ENCODE measurements at regions not wholly inside any gene's neighbourhood (a gene's known extent, or its start where the extent isn't known, plus 50 kb on each side); places are given as distances from the start of the nearest gene placed in this dataset.

DNA sequence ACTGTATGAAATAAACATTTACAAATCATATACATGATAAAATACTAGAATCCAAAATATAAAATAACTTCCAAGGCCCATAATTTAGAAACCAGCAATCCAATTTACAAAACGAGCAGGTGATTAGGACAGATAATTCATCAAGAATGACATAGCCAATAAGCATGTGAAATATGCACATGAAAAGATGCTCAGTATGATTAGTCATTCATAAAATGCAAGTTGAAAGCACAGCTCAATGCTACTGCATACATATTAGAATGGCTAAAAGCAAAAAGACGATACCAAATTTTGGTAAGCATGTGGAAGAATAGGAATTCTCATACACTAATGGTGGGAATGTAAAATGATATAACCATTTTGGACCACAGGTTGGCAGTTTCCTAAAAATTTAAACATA, 837.2 kb upstream of the MIR17HG start:
- Mint-ChIP-seq H3K36me3 (ENCODE audit: low read depth) (no peaks in the 10 kb centered on the region), H3K4me1 (no peaks in the 10 kb centered on the region), H3K9me3 (no peaks in the 10 kb centered on the region), H3K27ac (no peak overlapping the region), H3K27me3 (ENCODE audit: insufficient read depth, low read depth, poor library complexity) (no peaks in the 10 kb centered on the region), H3K4me3 (no peak overlapping the region)
- no peaks in the 10 kb centered on the region for H3K79me2 ChIP-seq (replicated peaks; ENCODE audit: insufficient read depth)
- no peaks in the 10 kb centered on the region for H4K20me1 ChIP-seq (replicated peaks; ENCODE audit: insufficient read depth)
- H3K9me2 ChIP-seq (ENCODE audit: insufficient read depth), result no peaks in the 10 kb centered on the region
- no peak for TF ChIP-seq ZNF114 (CRISPR knock-in tag; IDR thresholded peaks at IDR 0.05)
- TF ChIP-seq CREB1 (CRISPR knock-in tag; IDR thresholded peaks at IDR 0.05; ENCODE audit: low read depth), result no peak
- TF ChIP-seq EZH2phosphoT487 (IDR thresholded peaks at IDR 0.05; ENCODE audit: unreplicated experiment), result no peak
- TF ChIP-seq REST (IDR thresholded peaks at IDR 0.05; ENCODE audit: unreplicated experiment), result no peak
- no peak for TF ChIP-seq POLR2AphosphoS5 (IDR thresholded peaks at IDR 0.05; ENCODE audit: low read depth)
- no peak for TF ChIP-seq JUNB (IDR thresholded peaks at IDR 0.05; ENCODE audit: unreplicated experiment)
- TF ChIP-seq STAT1 (IDR thresholded peaks at IDR 0.05; ENCODE audit: unreplicated experiment), result no peak
- TF ChIP-seq, protein P1, sequence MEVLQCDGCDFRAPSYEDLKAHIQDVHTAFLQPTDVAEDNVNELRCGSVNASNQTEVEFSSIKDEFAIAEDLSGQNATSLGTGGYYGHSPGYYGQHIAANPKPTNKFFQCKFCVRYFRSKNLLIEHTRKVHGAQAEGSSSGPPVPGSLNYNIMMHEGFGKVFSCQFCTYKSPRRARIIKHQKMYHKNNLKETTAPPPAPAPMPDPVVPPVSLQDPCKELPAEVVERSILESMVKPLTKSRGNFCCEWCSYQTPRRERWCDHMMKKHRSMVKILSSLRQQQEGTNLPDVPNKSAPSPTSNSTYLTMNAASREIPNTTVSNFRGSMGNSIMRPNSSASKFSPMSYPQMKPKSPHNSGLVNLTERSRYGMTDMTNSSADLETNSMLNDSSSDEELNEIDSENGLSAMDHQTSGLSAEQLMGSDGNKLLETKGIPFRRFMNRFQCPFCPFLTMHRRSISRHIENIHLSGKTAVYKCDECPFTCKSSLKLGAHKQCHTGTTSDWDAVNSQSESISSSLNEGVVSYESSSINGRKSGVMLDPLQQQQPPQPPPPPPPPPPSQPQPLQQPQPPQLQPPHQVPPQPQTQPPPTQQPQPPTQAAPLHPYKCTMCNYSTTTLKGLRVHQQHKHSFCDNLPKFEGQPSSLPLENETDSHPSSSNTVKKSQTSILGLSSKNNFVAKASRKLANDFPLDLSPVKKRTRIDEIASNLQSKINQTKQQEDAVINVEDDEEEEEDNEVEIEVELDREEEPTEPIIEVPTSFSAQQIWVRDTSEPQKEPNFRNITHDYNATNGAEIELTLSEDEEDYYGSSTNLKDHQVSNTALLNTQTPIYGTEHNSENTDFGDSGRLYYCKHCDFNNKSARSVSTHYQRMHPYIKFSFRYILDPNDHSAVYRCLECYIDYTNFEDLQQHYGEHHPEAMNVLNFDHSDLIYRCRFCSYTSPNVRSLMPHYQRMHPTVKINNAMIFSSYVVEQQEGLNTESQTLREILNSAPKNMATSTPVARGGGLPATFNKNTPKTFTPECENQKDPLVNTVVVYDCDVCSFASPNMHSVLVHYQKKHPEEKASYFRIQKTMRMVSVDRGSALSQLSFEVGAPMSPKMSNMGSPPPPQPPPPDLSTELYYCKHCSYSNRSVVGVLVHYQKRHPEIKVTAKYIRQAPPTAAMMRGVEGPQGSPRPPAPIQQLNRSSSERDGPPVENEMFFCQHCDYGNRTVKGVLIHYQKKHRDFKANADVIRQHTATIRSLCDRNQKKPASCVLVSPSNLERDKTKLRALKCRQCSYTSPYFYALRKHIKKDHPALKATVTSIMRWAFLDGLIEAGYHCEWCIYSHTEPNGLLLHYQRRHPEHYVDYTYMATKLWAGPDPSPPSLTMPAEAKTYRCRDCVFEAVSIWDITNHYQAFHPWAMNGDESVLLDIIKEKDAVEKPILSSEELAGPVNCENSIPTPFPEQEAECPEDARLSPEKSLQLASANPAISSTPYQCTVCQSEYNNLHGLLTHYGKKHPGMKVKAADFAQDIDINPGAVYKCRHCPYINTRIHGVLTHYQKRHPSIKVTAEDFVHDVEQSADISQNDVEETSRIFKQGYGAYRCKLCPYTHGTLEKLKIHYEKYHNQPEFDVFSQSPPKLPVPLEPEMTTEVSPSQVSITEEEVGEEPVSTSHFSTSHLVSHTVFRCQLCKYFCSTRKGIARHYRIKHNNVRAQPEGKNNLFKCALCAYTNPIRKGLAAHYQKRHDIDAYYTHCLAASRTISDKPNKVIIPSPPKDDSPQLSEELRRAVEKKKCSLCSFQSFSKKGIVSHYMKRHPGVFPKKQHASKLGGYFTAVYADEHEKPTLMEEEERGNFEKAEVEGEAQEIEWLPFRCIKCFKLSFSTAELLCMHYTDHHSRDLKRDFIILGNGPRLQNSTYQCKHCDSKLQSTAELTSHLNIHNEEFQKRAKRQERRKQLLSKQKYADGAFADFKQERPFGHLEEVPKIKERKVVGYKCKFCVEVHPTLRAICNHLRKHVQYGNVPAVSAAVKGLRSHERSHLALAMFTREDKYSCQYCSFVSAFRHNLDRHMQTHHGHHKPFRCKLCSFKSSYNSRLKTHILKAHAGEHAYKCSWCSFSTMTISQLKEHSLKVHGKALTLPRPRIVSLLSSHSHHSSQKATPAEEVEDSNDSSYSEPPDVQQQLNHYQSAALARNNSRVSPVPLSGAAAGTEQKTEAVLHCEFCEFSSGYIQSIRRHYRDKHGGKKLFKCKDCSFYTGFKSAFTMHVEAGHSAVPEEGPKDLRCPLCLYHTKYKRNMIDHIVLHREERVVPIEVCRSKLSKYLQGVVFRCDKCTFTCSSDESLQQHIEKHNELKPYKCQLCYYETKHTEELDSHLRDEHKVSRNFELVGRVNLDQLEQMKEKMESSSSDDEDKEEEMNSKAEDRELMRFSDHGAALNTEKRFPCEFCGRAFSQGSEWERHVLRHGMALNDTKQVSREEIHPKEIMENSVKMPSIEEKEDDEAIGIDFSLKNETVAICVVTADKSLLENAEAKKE (CRISPR knock-in tag; IDR thresholded peaks at IDR 0.05), result no peak
- no peak for TF ChIP-seq NANOG (IDR thresholded peaks at IDR 0.05; ENCODE audit: borderline replicate concordance)
- TF ChIP-seq, protein P2, sequence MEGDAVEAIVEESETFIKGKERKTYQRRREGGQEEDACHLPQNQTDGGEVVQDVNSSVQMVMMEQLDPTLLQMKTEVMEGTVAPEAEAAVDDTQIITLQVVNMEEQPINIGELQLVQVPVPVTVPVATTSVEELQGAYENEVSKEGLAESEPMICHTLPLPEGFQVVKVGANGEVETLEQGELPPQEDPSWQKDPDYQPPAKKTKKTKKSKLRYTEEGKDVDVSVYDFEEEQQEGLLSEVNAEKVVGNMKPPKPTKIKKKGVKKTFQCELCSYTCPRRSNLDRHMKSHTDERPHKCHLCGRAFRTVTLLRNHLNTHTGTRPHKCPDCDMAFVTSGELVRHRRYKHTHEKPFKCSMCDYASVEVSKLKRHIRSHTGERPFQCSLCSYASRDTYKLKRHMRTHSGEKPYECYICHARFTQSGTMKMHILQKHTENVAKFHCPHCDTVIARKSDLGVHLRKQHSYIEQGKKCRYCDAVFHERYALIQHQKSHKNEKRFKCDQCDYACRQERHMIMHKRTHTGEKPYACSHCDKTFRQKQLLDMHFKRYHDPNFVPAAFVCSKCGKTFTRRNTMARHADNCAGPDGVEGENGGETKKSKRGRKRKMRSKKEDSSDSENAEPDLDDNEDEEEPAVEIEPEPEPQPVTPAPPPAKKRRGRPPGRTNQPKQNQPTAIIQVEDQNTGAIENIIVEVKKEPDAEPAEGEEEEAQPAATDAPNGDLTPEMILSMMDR (conservative IDR thresholded peaks at IDR 0.05; ENCODE audit: low read depth in 2 of 2), result no peak
- TF ChIP-seq, protein P3, sequence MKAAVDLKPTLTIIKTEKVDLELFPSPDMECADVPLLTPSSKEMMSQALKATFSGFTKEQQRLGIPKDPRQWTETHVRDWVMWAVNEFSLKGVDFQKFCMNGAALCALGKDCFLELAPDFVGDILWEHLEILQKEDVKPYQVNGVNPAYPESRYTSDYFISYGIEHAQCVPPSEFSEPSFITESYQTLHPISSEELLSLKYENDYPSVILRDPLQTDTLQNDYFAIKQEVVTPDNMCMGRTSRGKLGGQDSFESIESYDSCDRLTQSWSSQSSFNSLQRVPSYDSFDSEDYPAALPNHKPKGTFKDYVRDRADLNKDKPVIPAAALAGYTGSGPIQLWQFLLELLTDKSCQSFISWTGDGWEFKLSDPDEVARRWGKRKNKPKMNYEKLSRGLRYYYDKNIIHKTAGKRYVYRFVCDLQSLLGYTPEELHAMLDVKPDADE (IDR thresholded peaks at IDR 0.05), result no peak
- no peak for TF ChIP-seq ZNF331 (CRISPR knock-in tag; IDR thresholded peaks at IDR 0.05; ENCODE audit: low read depth)
- no peaks in the 10 kb centered on the region for H3K36me3 ChIP-seq (ENCODE audit: insufficient read depth)
- no peak overlapping the region for H3K4me3 ChIP-seq
- no peak overlapping the region for H3K4me2 ChIP-seq
- ATAC-seq, result no peak
- H3K4me1 ChIP-seq (ENCODE audit: insufficient read depth), result no peaks in the 10 kb centered on the region
- no peaks in the 10 kb centered on the region for H3K27me3 ChIP-seq (ENCODE audit: insufficient read depth)
- no peak overlapping the region for H3K27ac ChIP-seq (ENCODE audit: low read depth)
- DNase-seq (ENCODE audit: low spot score), result no peak
- H2AFZ ChIP-seq, result no peak overlapping the region
- H3F3A ChIP-seq (replicated peaks; ENCODE audit: low read depth), result no peaks in the 10 kb centered on the region

All from GM23338 (cell line).